ENCODE measurements at regions not wholly inside any gene's neighbourhood (a gene's known extent, or its start where the extent isn't known, plus 50 kb on each side); places are given as distances from the start of the nearest gene placed in this dataset.

DNA sequence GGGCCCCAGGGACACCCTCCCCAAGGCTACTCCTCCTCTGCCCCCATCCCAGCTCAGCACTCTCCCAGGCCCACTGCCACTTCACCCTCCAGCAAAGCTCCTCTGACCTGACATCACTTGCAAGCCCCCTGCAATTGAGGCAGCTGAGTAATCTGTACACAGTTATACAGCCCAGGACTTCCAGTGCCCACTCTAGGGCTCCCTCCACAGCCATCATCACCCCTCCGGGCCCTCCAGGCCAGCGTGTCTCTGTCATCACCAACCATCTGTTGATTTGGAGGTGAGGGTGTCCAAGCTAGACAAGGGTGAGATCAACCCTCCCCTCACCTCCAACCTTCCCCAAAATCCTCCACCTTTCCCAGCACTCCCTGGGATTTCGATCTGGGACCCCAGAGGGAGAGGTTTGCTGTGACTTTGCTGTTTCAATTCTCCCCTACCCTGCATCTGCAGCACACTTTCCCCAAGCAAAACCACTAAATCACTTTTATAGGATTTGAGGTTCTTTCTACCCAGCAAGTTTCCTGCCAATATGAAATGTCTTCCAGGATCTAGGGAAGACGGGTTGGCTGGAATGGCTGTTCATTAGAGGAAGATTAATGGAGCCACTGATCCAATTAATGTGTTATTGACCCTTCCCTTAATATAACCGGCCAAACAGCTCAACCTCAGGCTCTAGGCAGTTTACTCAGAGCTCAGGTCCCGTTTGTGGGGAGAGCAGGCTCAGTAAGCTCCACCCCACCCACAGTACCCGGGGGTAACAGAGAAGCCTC is 92.9 kb downstream of the CHST1 start:
- Histone ChIP-seq H3K9me3 (ENCODE audit: insufficient read depth, low read length) (no peaks in the 10 kb centered on the region), H3K4me3 (ENCODE audit: low read length) (no peak overlapping the region), H2AFZ (ENCODE audit: low read depth, low read length) (no peak overlapping the region), H3K79me2 (ENCODE audit: low read length) (no peaks in the 10 kb centered on the region), H3K27ac (ENCODE audit: low read length) (no peak overlapping the region), H3K4me1 (ENCODE audit: low read length) (no peaks in the 10 kb centered on the region), H3K36me3 (replicated peaks; ENCODE audit: low read depth, low read length) (no peaks in the 10 kb centered on the region), H3K27me3 (ENCODE audit: low read depth, low read length) (peaks cover 15% of the 10 kb centered on the region), H3K9ac (ENCODE audit: low read length) (no peak overlapping the region), H3K4me2 (ENCODE audit: low read length) (no peak overlapping the region), H4K20me1 (ENCODE audit: insufficient read depth, low read length) (no peaks in the 10 kb centered on the region)
- TF ChIP-seq CTCF (IDR thresholded peaks at IDR 0.05; ENCODE audit: low read depth, low read length) (no peak), EZH2phosphoT487 (IDR thresholded peaks at IDR 0.05; ENCODE audit: low read depth) (no peak)

GRCh38 chr11:45569776-45570175 is 95.6 kb downstream of the CHST1 start:
- Histone ChIP-seq H3K27me3 (ENCODE audit: low read depth, low read length) (peaks cover 15% of the 10 kb centered on the region), H3K79me2 (ENCODE audit: low read length) (no peaks in the 10 kb centered on the region), H2AFZ (ENCODE audit: low read depth, low read length) (no peak overlapping the region), H3K4me2 (ENCODE audit: low read length) (no peak overlapping the region), H3K4me3 (ENCODE audit: low read length) (no peak overlapping the region), H3K9ac (ENCODE audit: low read length) (no peak overlapping the region), H3K27ac (ENCODE audit: low read length) (no peak overlapping the region), H4K20me1 (ENCODE audit: insufficient read depth, low read length) (no peaks in the 10 kb centered on the region), H3K36me3 (replicated peaks; ENCODE audit: low read depth, low read length) (no peaks in the 10 kb centered on the region), H3K4me1 (ENCODE audit: low read length) (no peaks in the 10 kb centered on the region), H3K9me3 (ENCODE audit: insufficient read depth, low read length) (no peaks in the 10 kb centered on the region)
- TF ChIP-seq EZH2phosphoT487 (IDR thresholded peaks at IDR 0.05; ENCODE audit: low read depth) (no peak), CTCF (IDR thresholded peaks at IDR 0.05; ENCODE audit: low read depth, low read length) (no peak)

DNA sequence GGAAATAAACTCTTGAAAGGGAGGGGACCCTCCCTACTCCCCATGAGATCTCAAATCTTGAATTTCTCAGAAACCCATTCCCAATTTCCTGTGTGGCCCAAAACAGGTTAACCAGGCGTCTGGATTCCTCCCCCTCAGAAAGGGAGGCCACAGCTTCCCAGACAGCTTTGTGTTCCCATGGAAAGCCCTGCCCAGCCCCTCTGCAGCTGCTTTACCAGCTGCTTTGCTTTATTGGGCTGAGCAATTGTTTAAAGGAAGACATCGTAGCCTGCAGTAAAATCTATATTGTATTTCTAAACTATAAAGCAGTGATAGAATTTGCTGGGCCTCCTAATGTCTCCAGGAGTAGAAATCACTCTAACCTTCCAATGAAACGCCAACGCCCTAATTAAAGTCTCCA is 97.4 kb downstream of the CHST1 start:
- H3K4me3 ChIP-seq (ENCODE audit: low read length): no peak overlapping the region
- no peaks in the 10 kb centered on the region for H4K20me1 ChIP-seq (ENCODE audit: insufficient read depth, low read length)
- H3K4me2 ChIP-seq (ENCODE audit: low read length): no peak overlapping the region
- no peaks in the 10 kb centered on the region for H3K36me3 ChIP-seq (replicated peaks; ENCODE audit: low read depth, low read length)
- H3K9me3 ChIP-seq (ENCODE audit: insufficient read depth, low read length): no peaks in the 10 kb centered on the region
- H3K27me3 ChIP-seq (ENCODE audit: low read depth, low read length): peaks cover 8% of the 10 kb centered on the region
- no peaks in the 10 kb centered on the region for H3K4me1 ChIP-seq (ENCODE audit: low read length)
- no peak overlapping the region for H2AFZ ChIP-seq (ENCODE audit: low read depth, low read length)
- no peaks in the 10 kb centered on the region for H3K79me2 ChIP-seq (ENCODE audit: low read length)
- no peak for TF ChIP-seq CTCF (IDR thresholded peaks at IDR 0.05; ENCODE audit: low read depth, low read length)
- no peak for TF ChIP-seq EZH2phosphoT487 (IDR thresholded peaks at IDR 0.05; ENCODE audit: low read depth)
- H3K27ac ChIP-seq (ENCODE audit: low read length): no peak overlapping the region
- no peak overlapping the region for H3K9ac ChIP-seq (ENCODE audit: low read length)

DNA sequence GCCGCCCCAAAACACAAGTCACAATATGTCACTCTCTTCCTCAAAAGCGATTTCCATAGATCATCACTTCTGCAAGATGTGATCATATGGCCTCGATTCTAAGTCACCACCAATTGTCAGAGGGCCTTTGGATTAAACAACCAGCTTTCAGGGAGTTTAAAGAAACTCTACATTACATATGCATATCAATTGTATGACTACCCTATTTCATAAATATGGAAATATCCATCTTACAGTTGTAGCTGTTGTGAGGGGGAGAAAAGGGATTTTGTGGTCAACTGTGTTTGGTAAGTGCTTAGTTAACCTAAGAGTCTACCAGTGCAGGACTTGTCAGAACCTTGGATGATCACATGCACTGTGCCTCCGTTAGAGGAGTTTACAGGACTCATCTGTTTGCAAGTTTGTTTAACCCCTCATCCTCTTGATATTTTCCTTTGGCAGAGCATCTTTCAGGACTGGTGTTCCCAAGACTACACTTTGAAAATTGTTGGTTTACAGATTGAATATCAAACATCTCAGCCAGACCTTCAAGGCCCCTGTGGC is 99.9 kb downstream of the CHST1 start:
- Histone ChIP-seq H3K9ac (ENCODE audit: low read length) (no peak overlapping the region), H3K79me2 (ENCODE audit: low read length) (no peaks in the 10 kb centered on the region), H3K4me2 (ENCODE audit: low read length) (no peak overlapping the region), H3K27me3 (ENCODE audit: low read depth, low read length) (peaks cover 3% of the 10 kb centered on the region; the same call in 1 of the 2 replicates), H3K9me3 (ENCODE audit: insufficient read depth, low read length) (no peaks in the 10 kb centered on the region), H4K20me1 (ENCODE audit: insufficient read depth, low read length) (no peaks in the 10 kb centered on the region), H2AFZ (ENCODE audit: low read depth, low read length) (no peak overlapping the region), H3K4me3 (ENCODE audit: low read length) (no peak overlapping the region), H3K27ac (ENCODE audit: low read length) (no peak overlapping the region), H3K4me1 (ENCODE audit: low read length) (no peaks in the 10 kb centered on the region), H3K36me3 (replicated peaks; ENCODE audit: low read depth, low read length) (no peaks in the 10 kb centered on the region)
- TF ChIP-seq EZH2phosphoT487 (IDR thresholded peaks at IDR 0.05; ENCODE audit: low read depth) (no peak), CTCF (IDR thresholded peaks at IDR 0.05; ENCODE audit: low read depth, low read length) (no peak)

Data from OCI-LY3 (cell line).